ENCODE measurements at regions not wholly inside any gene's neighbourhood (a gene's known extent, or its start where the extent isn't known, plus 50 kb on each side); places are given as distances from the start of the nearest gene placed in this dataset.

DNA sequence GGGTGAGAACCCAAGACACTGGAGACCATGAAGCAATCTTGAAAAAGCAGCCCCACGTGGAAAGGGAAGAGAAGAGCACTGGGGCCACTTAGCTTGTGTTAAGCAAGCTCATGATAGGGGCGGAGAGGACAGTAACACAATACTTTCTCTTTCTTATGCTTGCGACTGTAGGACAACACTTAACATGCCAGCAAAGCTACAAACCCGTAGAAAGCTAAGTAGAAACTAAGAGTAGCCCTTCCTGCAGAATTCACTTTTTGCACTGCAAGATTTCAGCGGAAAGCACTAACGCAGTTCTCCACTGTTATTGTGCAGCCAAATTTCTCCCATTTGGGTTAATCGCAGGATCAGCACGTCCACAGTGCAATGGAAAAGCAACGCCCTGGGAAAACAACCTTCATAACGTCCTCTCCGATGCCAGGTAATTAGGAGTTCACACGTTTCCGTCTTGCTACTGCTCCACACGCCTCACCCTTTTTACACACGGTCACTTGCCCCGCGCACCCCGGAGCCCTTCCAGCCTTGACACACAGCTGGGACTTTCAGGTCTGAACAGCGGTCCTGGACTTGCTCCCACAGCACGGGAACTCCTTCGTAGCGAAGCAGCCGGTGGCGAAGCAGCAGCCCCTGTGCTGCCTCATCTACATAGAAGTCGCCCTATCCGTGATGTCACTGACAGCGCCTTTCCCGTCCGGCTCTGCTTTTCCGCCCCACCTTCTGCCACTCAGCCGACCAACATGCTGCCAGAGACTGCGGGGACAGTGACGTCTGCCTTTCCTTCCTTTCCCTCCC is 148.6 kb downstream of the PPIAL4G start (continued):
- TF ChIP-seq STAT3 (IDR thresholded peaks at IDR 0.05; ENCODE audit: low read depth, low read length) = no peak
- TF ChIP-seq, protein P1, sequence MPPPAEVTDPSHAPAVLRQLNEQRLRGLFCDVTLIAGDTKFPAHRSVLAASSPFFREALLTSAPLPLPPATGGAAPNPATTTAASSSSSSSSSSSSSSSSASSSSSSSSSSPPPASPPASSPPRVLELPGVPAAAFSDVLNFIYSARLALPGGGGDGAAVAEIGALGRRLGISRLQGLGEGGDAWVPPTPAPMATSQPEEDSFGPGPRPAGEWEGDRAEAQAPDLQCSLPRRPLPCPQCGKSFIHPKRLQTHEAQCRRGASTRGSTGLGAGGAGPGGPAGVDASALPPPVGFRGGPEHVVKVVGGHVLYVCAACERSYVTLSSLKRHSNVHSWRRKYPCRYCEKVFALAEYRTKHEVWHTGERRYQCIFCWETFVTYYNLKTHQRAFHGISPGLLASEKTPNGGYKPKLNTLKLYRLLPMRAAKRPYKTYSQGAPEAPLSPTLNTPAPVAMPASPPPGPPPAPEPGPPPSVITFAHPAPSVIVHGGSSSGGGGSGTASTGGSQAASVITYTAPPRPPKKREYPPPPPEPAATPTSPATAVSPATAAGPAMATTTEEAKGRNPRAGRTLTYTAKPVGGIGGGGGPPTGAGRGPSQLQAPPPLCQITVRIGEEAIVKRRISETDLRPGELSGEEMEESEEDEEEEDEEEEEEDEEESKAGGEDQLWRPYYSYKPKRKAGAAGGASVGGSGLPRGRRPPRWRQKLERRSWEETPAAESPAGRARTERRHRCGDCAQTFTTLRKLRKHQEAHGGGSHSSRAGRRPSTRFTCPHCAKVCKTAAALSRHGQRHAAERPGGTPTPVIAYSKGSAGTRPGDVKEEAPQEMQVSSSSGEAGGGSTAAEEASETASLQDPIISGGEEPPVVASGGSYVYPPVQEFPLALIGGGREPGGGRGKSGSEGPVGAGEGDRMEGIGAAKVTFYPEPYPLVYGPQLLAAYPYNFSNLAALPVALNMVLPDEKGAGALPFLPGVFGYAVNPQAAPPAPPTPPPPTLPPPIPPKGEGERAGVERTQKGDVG (CRISPR knock-in tag; IDR thresholded peaks at IDR 0.05) = peak; percentile 82; the same call in 1 of the 2 replicates
- TF ChIP-seq ZSCAN29 (IDR thresholded peaks at IDR 0.05) = no peak
- peak; percentile 92 for TF ChIP-seq IKZF1 (conservative IDR thresholded peaks at IDR 0.05)
- TF ChIP-seq ZNF384 (IDR thresholded peaks at IDR 0.05; ENCODE audit: borderline replicate concordance, low read depth, low read length) = no peak
- TF ChIP-seq GATAD2B (conservative IDR thresholded peaks at IDR 0.05; ENCODE audit: low read depth) = 0 out of 2 replicates have a peak, but pooled peaks have one; percentile 40
- TF ChIP-seq SIX5 (IDR thresholded peaks at IDR 0.05; ENCODE audit: low read depth, low read length, severe bottlenecking) = peak; percentile 24
- TF ChIP-seq, protein P2, sequence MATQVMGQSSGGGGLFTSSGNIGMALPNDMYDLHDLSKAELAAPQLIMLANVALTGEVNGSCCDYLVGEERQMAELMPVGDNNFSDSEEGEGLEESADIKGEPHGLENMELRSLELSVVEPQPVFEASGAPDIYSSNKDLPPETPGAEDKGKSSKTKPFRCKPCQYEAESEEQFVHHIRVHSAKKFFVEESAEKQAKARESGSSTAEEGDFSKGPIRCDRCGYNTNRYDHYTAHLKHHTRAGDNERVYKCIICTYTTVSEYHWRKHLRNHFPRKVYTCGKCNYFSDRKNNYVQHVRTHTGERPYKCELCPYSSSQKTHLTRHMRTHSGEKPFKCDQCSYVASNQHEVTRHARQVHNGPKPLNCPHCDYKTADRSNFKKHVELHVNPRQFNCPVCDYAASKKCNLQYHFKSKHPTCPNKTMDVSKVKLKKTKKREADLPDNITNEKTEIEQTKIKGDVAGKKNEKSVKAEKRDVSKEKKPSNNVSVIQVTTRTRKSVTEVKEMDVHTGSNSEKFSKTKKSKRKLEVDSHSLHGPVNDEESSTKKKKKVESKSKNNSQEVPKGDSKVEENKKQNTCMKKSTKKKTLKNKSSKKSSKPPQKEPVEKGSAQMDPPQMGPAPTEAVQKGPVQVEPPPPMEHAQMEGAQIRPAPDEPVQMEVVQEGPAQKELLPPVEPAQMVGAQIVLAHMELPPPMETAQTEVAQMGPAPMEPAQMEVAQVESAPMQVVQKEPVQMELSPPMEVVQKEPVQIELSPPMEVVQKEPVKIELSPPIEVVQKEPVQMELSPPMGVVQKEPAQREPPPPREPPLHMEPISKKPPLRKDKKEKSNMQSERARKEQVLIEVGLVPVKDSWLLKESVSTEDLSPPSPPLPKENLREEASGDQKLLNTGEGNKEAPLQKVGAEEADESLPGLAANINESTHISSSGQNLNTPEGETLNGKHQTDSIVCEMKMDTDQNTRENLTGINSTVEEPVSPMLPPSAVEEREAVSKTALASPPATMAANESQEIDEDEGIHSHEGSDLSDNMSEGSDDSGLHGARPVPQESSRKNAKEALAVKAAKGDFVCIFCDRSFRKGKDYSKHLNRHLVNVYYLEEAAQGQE (IDR thresholded peaks at IDR 0.05; ENCODE audit: low read depth, low read length) = no peak
- TF ChIP-seq, protein P3, sequence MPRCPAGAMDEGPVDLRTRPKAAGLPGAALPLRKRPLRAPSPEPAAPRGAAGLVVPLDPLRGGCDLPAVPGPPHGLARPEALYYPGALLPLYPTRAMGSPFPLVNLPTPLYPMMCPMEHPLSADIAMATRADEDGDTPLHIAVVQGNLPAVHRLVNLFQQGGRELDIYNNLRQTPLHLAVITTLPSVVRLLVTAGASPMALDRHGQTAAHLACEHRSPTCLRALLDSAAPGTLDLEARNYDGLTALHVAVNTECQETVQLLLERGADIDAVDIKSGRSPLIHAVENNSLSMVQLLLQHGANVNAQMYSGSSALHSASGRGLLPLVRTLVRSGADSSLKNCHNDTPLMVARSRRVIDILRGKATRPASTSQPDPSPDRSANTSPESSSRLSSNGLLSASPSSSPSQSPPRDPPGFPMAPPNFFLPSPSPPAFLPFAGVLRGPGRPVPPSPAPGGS (IDR thresholded peaks at IDR 0.05; ENCODE audit: borderline replicate concordance, insufficient read depth, low read depth, low read length, poor library complexity, severe bottlenecking) = peak; percentile 93
- TF ChIP-seq, protein P4, sequence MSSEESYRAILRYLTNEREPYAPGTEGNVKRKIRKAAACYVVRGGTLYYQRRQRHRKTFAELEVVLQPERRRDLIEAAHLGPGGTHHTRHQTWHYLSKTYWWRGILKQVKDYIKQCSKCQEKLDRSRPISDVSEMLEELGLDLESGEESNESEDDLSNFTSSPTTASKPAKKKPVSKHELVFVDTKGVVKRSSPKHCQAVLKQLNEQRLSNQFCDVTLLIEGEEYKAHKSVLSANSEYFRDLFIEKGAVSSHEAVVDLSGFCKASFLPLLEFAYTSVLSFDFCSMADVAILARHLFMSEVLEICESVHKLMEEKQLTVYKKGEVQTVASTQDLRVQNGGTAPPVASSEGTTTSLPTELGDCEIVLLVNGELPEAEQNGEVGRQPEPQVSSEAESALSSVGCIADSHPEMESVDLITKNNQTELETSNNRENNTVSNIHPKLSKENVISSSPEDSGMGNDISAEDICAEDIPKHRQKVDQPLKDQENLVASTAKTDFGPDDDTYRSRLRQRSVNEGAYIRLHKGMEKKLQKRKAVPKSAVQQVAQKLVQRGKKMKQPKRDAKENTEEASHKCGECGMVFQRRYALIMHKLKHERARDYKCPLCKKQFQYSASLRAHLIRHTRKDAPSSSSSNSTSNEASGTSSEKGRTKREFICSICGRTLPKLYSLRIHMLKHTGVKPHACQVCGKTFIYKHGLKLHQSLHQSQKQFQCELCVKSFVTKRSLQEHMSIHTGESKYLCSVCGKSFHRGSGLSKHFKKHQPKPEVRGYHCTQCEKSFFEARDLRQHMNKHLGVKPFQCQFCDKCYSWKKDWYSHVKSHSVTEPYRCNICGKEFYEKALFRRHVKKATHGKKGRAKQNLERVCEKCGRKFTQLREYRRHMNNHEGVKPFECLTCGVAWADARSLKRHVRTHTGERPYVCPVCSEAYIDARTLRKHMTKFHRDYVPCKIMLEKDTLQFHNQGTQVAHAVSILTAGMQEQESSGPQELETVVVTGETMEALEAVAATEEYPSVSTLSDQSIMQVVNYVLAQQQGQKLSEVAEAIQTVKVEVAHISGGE (CRISPR knock-in tag; IDR thresholded peaks at IDR 0.05) = peak; percentile 70
- peak; percentile 82 for TF ChIP-seq BCL11A (IDR thresholded peaks at IDR 0.05; ENCODE audit: low read depth, low read length)
- TF ChIP-seq FOXM1 (IDR thresholded peaks at IDR 0.05; ENCODE audit: low read depth, low read length) = peak; percentile 83
- peak; percentile 99 for TF ChIP-seq POLR2A (IDR thresholded peaks at IDR 0.05; ENCODE audit: low read depth, low read length)
- TF ChIP-seq NR2C2 (IDR thresholded peaks at IDR 0.05; ENCODE audit: borderline replicate concordance, control insufficient read depth, insufficient read length, low read depth) = no peak
- peak; percentile 99 for TF ChIP-seq POLR2AphosphoS2 (IDR thresholded peaks at IDR 0.05; ENCODE audit: low read depth, low read length)
- no peak for TF ChIP-seq NR2C1 (IDR thresholded peaks at IDR 0.05)
- no peak for TF ChIP-seq ESRRA (IDR thresholded peaks at IDR 0.05; ENCODE audit: low read length)
